Mammary epithelial cell (primary cell): ENCODE measurements at regions not wholly inside any gene's neighbourhood (a gene's known extent, or its start where the extent isn't known, plus 50 kb on each side); places are given as distances from the start of the nearest gene placed in this dataset.

Source experiments
- CTCF ChIP-seq, 2 donors: IDR thresholded peaks in 1 of 2; conservative IDR thresholded peaks in 1 of 2; 2 replicates each; pipeline ENCODE4 v1.5.1; 2011 to 2012; ENCODE audit warnings: inconsistent platforms in 2 of 2, low read length in 2 of 2, mild to moderate bottlenecking in 2 of 2, control low read depth in 1 of 2, low read depth in 1 of 2; ENCODE audit not compliant: insufficient read depth in 1 of 2; ENCODE audit errors: extremely low read depth in 1 of 2
- EZH2 ChIP-seq: IDR thresholded peaks from 2 replicates; pipeline ENCODE4 v1.6.1; 2012; ENCODE audit warnings: low read length, inconsistent platforms, borderline replicate concordance

DNA sequence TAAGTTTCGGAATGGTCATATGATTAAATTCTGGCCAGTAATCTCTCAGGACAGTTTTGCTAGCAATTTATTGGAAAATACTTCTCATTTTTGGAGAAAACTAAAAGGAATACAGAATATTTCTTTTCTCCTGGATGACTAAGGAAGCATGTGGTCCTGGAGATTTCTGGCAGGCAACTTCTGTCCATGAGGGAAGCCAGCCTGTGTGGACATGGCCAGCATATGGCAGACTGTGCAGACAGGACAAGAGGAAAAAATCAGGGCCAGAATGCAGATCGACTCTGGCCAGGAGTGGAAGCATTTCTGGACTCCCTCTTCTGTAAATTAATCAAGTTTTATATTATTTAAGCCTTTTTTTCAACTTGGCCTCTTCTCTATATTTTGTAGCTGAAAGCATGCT is 100.4 kb upstream of the CDH18 start:
- TF ChIP-seq CTCF (conservative IDR thresholded peaks at IDR 0.05 in 1 of 2, IDR thresholded peaks at IDR 0.05 in 1 of 2; ENCODE audit: extremely low read depth in 1 of 2, insufficient read depth in 1 of 2, low read depth in 1 of 2, low read length in 2 of 2) (no peak), EZH2 (no peak)
